HUES6 (cell line): ENCODE measurements at regions not wholly inside any gene's neighbourhood (a gene's known extent, or its start where the extent isn't known, plus 50 kb on each side); places are given as distances from the start of the nearest gene placed in this dataset.
"Not testable (repeated sequence)": the region's sequence is repeated elsewhere in the genome, so short reads cannot be mapped to it uniquely, and the experiment has no call there.

Source experiments
- H3K27ac ChIP-seq: 2 replicates; pipeline ENCODE4 v1.7.0; 2013; ENCODE audit warnings: low read depth, mild to moderate bottlenecking, low read length, inconsistent platforms
- H3K27me3 ChIP-seq: 2 replicates; pipeline ENCODE4 v1.6.1; 2013; ENCODE audit warnings: low read length; ENCODE audit not compliant: control insufficient read depth, insufficient read depth
- H3K36me3 ChIP-seq: 2 replicates; pipeline ENCODE4 v1.6.1; 2013; ENCODE audit warnings: low read length; ENCODE audit not compliant: control insufficient read depth, insufficient read depth
- H3K4me1 ChIP-seq: 2 replicates; pipeline ENCODE4 v1.6.1; 2013; ENCODE audit warnings: low read length; ENCODE audit not compliant: control insufficient read depth, insufficient read depth
- H3K4me3 ChIP-seq: 2 replicates; pipeline ENCODE4 v1.5.1; 2013; ENCODE audit warnings: low read depth, low read length
- H3K9ac ChIP-seq: one replicate; pipeline ENCODE4 v1.6.1; 2013; ENCODE audit warnings: mild to moderate bottlenecking, low read length
- H3K9me3 ChIP-seq: 2 replicates; pipeline ENCODE4 v1.6.1; 2013; ENCODE audit warnings: low read depth, low read length; ENCODE audit not compliant: control insufficient read depth, insufficient read depth

DNA sequence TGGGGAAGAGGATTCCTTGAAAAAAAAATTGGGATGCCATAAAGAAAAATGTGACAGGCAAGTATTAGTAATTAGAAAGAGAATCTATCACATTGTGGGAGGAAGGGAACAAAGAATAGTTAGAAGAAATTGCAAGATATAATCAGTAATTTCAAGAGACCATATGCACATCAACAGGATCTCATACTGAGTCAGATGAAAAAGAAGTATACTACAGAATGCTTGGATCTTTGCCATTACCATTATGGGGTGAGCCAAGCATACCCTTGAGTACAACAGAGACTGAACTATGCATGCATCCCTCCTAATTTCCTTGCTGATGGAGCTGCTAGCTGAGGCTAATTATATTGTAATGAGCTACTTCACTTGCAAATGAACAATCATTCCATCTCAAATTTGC is 287.6 kb downstream of the PAPSS1 start:
- H3K27ac ChIP-seq = no peak overlapping the region
- H3K9me3 ChIP-seq = no peaks in the 10 kb centered on the region
- H3K36me3 ChIP-seq = no peaks in the 10 kb centered on the region
- no peak overlapping the region for H3K9ac ChIP-seq
- no peak overlapping the region for H3K4me3 ChIP-seq
- no peaks in the 10 kb centered on the region for H3K27me3 ChIP-seq
- peaks cover 5% of the 10 kb centered on the region; the same call in 1 of the 2 replicates for H3K4me1 ChIP-seq

DNA sequence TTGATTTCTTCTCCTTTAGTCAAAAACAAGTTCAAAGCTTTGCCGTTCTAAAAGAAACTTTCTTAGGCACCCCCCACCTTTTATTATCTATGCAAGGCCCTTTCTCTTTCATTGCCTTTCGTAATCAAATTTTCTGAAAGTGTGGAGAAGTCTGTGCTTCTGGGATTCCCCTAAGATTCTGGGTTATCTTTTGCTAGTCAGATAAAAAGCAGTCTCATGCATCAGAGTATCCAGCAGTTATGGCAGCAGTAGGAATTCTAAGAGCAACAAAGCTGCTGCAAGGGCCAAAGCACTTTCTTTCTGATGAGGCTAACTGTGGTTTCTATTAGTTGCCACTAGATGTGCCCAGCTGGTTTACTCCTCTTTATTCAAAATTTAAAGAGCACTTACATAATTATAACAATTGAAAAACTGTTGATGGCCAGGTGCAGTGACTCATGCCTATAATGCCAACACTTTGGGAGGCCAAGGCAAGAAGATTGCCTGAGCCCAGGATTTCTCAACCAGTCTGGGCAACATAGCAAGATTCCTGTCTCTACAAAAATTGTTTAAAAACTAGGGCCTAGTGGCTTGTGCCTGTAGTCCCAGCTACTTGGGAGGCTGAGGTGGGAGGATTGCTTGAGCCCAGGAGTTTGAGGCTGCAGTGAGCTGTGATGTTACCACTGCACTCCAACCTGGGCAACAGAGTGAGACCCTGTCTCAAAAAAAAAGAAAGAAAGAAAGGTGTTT is 296.2 kb downstream of the PAPSS1 start:
- Histone ChIP-seq H3K27me3 (no peaks in the 10 kb centered on the region), H3K4me1 (no peaks in the 10 kb centered on the region; the same call in 1 of the 2 replicates), H3K36me3 (no peaks in the 10 kb centered on the region), H3K27ac (no peak overlapping the region), H3K9ac (no peak overlapping the region), H3K9me3 (no peaks in the 10 kb centered on the region), H3K4me3 (no peak overlapping the region)

DNA sequence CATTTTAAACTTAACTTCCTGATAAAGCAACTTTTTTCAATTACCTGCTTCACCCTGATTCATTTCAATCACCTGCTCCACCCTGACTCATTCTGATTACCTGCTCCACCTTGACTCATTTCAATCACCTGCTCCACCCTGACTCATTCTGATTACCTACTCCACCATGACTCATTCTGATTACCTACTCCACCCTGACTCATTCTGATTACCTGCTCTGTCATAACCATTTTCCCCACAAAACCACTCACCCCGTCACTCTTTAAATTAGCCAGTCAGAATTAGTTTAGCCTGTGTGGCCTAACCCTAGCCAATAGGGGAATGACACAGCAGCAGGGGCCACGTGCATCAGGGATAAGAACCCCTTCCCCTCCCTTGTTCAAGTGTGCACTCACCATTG is 300.5 kb downstream of the PAPSS1 start:
- not testable (repeated sequence) for H3K27ac ChIP-seq, H3K9ac ChIP-seq, H3K27me3 ChIP-seq, H3K9me3 ChIP-seq, H3K4me1 ChIP-seq, H3K4me3 ChIP-seq, H3K36me3 ChIP-seq

- Histone ChIP-seq H3K27ac (no peak overlapping the region), H3K9me3 (no peaks in the 10 kb centered on the region), H3K9ac (no peak overlapping the region), H3K27me3 (no peaks in the 10 kb centered on the region), H3K4me1 (peaks cover 3% of the 10 kb centered on the region; the same call in 1 of the 2 replicates), H3K36me3 (no peaks in the 10 kb centered on the region), H3K4me3 (no peak overlapping the region)
Observed at GRCh38 chr4:107419052-107419451, 301.0 kb downstream of the PAPSS1 start.

- H3K9ac ChIP-seq, H3K36me3 ChIP-seq, H3K9me3 ChIP-seq, H3K4me3 ChIP-seq, H3K27ac ChIP-seq, H3K27me3 ChIP-seq, H3K4me1 ChIP-seq: not testable (repeated sequence)
Observed at GRCh38 chr4:107415490-107415889, 304.5 kb downstream of the PAPSS1 start.

DNA sequence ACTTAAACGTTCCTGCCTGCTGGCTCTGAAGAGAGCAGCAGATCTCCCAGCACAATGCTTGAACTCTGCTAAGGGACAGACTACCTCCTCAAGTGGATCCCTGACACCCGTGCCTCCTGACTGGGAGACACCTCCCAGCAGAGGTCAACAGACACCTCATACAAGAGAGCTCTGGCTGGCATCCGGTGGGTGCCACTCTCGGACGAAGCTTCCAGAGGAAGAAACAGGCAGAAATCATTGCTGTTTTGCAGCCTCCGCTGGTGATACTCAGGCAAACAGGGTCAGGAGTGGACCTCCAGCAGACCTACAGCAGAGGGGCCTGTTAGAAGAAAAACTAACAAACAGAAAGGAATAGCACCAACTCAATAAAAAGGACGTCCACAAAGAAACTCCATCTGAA is 310.2 kb downstream of the PAPSS1 start:
- H3K9me3 ChIP-seq, H3K4me3 ChIP-seq, H3K27me3 ChIP-seq, H3K9ac ChIP-seq, H3K36me3 ChIP-seq, H3K27ac ChIP-seq, H3K4me1 ChIP-seq: not testable (repeated sequence)

GRCh38 chr4:107408968-107409367 is 311.1 kb downstream of the PAPSS1 start:
- H3K36me3 ChIP-seq = no peaks in the 10 kb centered on the region
- H3K27me3 ChIP-seq = no peaks in the 10 kb centered on the region
- no peak overlapping the region for H3K9ac ChIP-seq
- H3K27ac ChIP-seq = no peak overlapping the region
- H3K9me3 ChIP-seq = 0 out of 2 replicates have a peak, but pooled peaks cover 2% of the 10 kb centered on the region
- H3K4me3 ChIP-seq = no peak overlapping the region
- no peaks in the 10 kb centered on the region for H3K4me1 ChIP-seq

GRCh38 chr4:107404591-107405300 is 315.3 kb downstream of the PAPSS1 start:
- Histone ChIP-seq H3K9ac (no peak overlapping the region), H3K27me3 (no peaks in the 10 kb centered on the region), H3K9me3 (0 out of 2 replicates have a peak, but pooled peaks cover 2% of the 10 kb centered on the region), H3K4me1 (no peaks in the 10 kb centered on the region), H3K27ac (no peak overlapping the region), H3K4me3 (no peak overlapping the region), H3K36me3 (no peaks in the 10 kb centered on the region)

DNA sequence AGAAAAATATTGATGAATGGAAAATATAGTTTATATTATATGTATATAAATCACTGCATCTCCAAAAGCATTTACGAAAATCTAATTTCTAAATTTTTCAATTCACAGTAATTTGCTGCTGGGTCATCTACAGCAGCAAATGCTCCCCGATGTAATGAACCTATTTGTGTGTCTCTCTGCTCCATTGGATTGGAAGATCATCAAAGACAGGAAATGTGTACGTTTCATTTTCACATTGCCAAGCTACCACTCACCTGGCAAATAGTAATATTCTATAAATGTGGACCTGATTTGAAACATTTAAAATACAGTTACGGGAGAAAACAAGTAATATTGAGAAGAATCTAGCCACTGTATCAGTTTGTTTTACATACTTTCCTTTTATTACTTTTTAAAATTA is 317.7 kb downstream of the PAPSS1 start:
- H3K4me1 ChIP-seq = no peaks in the 10 kb centered on the region
- H3K27ac ChIP-seq = no peak overlapping the region
- H3K9me3 ChIP-seq = no peaks in the 10 kb centered on the region
- H3K36me3 ChIP-seq = no peaks in the 10 kb centered on the region
- no peaks in the 10 kb centered on the region for H3K27me3 ChIP-seq
- no peak overlapping the region for H3K4me3 ChIP-seq
- H3K9ac ChIP-seq = no peak overlapping the region

DNA sequence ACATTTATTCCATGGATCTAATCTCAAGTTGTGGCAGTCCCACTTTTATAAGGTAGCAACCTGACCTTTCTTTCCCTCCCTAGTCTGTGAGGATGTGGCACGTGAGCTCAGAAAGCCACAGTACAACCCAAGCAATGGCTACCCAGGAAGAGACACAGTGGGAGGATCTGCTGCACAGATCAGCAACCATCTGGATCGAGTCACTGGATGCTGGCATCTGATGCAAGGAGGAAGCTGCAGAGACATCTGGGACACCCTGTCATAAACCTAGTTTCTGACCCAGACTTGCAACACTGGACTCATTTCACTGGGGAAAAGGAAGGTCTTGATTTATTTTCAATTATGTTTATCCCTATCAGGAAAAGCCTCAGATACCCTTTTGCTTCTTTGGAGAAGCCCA is 327.1 kb downstream of the PAPSS1 start:
- Histone ChIP-seq H3K9me3 (0 out of 2 replicates have a peak, but pooled peaks cover 2% of the 10 kb centered on the region), H3K27me3 (no peaks in the 10 kb centered on the region), H3K4me1 (peaks cover 2% of the 10 kb centered on the region; the same call in 1 of the 2 replicates), H3K27ac (no peak overlapping the region), H3K9ac (no peak overlapping the region), H3K4me3 (no peak overlapping the region), H3K36me3 (no peaks in the 10 kb centered on the region)

DNA sequence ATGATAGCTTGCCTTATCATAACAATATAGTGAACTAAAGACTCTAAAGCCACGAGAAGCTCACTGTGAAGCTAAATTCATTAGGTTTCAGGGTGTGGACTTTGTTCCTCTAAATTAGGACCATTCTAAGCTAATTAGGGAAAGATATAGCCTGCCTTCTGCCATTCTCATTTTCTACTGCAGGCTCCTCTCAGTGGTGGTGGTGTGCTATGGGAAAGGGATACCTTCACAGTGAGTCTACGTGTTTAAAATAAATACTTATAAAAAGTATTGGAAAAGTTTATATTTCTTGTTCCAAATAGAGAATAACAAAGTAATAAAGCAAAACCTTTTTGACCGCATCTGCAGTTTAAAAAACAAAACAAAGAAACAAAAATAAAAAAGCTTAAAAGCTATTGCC is 327.7 kb downstream of the PAPSS1 start:
- H3K27me3 ChIP-seq = no peaks in the 10 kb centered on the region
- H3K36me3 ChIP-seq = no peaks in the 10 kb centered on the region
- H3K4me1 ChIP-seq = peaks cover 2% of the 10 kb centered on the region; the same call in 1 of the 2 replicates
- H3K9ac ChIP-seq = no peak overlapping the region
- H3K27ac ChIP-seq = no peak overlapping the region
- 0 out of 2 replicates have a peak, but pooled peaks cover 2% of the 10 kb centered on the region for H3K9me3 ChIP-seq
- no peak overlapping the region for H3K4me3 ChIP-seq
